Testis (tissue), 2 donors: ENCODE measurements at regions not wholly inside any gene's neighbourhood (a gene's known extent, or its start where the extent isn't known, plus 50 kb on each side); places are given as distances from the start of the nearest gene placed in this dataset.

Source experiments
- POLR2A ChIP-seq: fragments of 450-650 bp; IDR thresholded peaks from one replicate; pipeline ENCODE4 v1.6.1; 2017; ENCODE audit warnings: antibody characterized with exemption, mild to moderate bottlenecking, moderate library complexity
- TF ChIP-seq, protein P1 (sequence below), 3 experiments: fragments of 450-650 bp in 2 of 3; fragments of 200-600 bp in 1 of 3; sonication (generic) in 1 of 3; IDR thresholded peaks; one replicate each; pipeline ENCODE4 v1.5.1; 2016 to 2019; ENCODE audit warnings: antibody characterized with exemption in 3 of 3, mild to moderate bottlenecking in 2 of 3, moderate library complexity in 1 of 3

DNA sequence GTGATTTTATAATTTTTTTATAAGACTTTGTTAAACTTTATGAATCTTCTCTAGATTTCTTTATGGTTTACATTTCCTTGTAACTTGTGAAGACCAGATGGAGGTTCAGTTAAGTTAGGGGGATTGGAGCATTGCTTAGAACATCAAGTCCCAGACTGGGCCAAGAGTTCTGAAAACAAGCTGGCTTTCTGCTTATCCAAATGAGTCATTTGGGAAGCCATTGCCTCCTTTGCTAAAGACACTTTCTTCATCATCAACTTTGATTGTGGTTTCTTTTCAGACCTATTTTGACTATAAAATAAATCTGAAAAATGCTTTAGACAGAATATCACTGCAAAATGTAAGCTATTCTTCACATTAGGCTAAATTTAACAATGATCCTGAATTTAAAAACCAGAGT, 446.8 kb downstream of the USP25 start:
- TF ChIP-seq, protein P1, sequence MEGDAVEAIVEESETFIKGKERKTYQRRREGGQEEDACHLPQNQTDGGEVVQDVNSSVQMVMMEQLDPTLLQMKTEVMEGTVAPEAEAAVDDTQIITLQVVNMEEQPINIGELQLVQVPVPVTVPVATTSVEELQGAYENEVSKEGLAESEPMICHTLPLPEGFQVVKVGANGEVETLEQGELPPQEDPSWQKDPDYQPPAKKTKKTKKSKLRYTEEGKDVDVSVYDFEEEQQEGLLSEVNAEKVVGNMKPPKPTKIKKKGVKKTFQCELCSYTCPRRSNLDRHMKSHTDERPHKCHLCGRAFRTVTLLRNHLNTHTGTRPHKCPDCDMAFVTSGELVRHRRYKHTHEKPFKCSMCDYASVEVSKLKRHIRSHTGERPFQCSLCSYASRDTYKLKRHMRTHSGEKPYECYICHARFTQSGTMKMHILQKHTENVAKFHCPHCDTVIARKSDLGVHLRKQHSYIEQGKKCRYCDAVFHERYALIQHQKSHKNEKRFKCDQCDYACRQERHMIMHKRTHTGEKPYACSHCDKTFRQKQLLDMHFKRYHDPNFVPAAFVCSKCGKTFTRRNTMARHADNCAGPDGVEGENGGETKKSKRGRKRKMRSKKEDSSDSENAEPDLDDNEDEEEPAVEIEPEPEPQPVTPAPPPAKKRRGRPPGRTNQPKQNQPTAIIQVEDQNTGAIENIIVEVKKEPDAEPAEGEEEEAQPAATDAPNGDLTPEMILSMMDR (IDR thresholded peaks at IDR 0.05), result no peak
- no peak for TF ChIP-seq POLR2A
